OCI-M1 (cell line): ENCODE measurements at regions not wholly inside any gene's neighbourhood (a gene's known extent, or its start where the extent isn't known, plus 50 kb on each side); places are given as distances from the start of the nearest gene placed in this dataset.
A peak's percentile ranks its signal among the peaks of the same experiment; 100 is the strongest.

Source experiments
- DNase-seq: peaks from one replicate; lab custom pipeline; 2025; lab: John Stamatoyannopoulos, UW

DNA sequence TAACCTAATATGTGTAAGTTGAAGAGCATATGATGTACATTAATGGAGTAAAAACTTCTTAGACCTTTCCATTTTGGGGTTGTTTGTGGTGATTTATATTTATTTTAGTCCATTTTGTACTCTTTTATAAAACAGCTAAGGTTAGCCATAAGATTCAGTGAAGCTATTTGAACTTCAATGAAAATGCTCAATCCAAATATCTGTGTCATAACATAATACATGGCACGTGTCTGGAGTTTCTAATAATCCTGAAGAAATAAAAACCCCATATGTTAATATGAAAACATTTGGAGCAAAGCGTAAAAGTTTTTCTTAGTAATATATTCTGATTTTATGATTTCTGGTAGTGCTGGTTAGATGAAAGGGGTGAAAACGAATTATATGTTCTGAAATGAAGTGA, 1729.7 kb downstream of the PCDH9 start:
- DNase-seq: no peak

DNA sequence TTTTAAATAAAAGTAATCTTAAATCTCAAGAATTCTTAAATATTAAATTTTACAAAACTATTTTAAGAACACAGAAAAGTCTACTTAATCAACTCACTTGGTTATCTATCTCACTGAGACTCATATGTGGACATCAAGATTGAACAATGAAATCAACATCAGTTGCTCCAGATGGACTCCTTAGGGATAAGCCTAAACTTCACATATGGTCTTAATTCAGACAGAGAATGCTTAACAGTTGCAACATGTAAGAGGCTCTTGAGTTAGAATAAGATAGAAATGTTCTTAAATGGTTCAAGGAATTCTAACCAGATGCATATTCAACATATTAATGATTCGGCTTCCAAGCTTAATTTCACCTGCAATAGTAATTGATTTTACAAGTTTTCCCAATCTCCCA, 1730.9 kb downstream of the PCDH9 start:
- no peak for DNase-seq

DNA sequence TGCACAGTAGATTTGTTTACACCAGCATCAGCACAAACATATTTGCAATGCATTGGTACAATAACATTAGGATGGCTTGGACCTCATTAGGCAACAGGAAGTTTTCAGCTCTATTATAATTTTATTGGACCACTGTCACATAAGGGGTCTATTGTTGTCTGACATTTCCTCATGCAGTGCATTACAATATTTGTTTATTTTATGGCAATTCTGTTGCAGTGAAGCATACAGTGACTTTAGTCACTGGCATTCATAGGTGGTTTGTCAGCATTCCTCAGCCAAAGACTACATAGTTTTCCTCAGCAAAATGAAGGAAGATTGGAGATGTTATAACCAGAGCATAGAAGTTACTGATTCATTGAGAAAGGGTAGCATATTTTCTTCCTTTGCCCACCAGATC, 1732.9 kb downstream of the PCDH9 start:
- no peak for DNase-seq

DNA sequence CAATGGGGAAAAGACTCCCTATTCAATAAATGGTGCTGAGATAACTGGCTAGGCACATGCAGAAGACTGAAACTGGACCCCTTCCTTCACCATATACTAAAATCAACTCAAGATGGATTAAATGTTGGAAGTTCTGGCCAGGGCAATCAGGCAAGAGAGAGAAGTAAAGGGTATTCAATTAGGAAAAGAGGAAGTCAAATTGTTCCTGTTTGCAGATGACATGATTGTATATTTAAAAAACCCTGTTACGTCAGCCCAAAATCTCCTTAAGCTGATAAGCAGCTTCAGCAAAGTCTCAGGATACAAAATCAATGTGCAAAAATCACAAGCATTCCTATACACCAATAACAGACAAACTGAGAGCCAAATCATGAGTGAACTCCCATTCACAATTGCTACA, 1739.4 kb downstream of the PCDH9 start:
- DNase-seq: peak; percentile 72

DNA sequence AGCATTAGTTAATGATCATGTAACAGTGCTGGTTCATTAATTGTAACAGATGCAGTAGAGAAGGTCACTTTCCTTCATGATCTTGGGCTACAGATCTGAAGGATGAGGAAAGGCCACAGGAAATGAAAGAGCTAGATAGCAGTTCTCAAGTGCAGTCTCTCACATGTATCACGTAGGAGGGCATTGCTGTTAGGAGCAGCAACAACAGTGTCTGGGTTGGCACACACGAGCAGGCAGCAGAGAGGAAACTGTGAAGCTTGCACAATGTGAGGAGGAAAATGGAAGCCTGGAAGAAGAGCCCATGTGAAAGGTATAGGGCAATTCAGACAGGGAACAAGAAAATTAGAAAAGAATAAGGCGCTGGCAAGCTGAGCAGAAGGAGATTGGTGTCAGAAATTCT, 1741.5 kb downstream of the PCDH9 start:
- no peak for DNase-seq

DNA sequence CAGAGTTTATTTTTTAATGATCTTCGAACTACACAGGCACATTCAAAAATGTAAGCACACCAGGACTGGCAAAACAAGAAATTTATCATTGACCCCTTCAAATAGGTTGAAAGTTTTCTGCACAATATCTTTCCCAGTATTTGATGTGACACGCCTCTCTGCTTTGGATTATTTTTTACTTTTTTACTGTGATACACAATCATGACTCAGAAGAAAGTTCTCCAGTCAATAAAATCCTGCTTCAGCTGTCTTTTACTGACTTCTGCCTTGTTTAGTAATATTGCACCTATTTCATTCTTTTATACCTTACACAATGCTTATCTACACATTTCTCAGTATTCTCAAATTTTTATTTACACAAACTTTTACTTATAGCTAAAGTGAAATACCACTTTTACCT, 1750.4 kb downstream of the PCDH9 start:
- no peak for DNase-seq

DNA sequence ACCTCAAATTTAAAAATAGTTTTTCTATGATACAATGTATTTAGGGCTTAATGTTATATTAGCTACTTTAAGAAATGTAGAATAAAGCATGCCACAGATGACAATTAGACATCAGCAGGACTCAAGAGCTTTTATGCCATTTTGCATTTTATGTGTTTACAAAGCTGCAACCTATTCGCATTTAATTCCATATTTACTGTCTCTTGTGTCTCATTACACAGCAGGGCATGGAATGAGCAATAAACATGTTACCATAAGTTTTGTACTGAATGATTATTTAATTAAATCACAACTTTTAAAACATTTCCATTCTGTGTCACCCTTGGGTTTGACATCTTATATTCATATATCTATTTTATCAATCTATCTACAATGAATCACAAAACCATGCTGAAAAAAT, 1756.9 kb downstream of the PCDH9 start:
- no peak for DNase-seq

DNA sequence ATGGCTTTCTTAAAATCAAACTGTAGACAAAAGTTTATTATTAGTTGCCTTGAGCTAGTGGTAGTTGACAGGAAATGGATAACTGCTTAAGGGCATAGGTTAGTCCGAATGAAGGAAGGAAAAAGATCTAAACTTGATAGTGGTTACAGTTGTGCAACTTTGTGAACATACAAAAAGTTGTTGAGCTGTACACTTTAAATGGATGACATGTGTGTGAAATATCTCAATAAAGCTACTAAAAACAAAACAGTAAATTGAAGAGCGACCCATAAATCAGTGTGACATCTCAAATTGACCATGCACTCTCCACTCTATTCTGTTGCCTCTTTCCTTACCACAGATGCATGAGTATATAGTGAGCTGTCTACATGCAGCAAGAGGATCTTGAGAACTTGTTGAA, 1757.8 kb downstream of the PCDH9 start:
- no peak for DNase-seq

DNA sequence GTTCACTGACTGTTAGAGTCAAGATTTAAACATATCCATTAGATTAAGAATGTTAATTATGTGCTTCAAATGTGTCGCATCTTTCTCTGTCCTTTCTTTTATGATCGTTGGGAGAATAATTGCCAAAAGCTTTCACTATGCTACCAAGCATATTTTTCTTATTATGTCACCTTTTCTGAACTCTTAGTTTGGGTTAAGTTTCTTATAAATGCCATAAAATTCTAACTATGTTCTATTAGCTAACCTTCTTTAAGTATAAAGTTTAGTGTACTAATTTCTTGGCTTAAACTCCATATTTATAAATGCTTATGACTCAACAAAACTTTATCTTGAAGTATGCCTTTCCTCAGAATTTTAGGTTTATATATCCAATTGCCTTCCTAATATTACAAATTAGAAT, 1759.4 kb downstream of the PCDH9 start:
- DNase-seq: no peak

DNA sequence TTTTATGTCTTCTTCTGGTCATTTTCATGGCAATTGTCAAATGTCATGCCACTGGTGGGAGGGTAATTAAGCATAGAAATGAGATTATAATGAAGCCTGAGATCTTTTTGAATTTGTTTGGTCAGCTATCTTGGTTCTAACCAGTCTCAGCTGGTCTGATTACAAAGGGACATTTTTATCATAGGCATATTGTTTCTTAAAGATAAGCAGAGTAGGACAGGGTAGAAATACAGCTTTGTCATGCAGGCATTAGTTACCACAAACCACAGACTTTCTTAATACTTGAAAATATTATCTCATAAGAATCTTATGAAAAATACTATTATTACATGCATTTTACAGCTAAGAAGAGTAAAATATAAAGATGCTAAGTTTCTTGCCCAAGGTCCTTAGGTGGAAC, 1761.5 kb downstream of the PCDH9 start:
- DNase-seq: peak; percentile 94

DNA sequence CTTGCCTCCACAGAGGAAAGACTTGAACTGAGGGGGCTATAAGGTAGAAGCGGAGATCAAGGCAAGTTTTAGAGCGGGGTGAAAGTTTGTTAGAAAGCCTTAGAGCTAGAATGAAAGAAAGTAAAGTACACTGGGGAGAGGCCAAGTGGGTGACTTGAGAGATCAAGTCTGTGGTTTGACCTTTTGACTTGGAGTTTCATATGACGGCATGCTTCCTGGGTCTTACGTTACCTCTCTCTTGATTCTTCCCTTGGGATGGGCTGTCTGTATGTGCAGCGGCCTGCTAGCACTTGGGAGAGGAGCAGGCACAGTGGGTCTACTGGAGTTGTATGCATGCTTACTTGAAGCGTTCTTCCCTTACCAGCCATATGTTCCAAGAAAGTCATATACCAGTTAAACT, 1768.5 kb downstream of the PCDH9 start:
- DNase-seq: peak; percentile 59

DNA sequence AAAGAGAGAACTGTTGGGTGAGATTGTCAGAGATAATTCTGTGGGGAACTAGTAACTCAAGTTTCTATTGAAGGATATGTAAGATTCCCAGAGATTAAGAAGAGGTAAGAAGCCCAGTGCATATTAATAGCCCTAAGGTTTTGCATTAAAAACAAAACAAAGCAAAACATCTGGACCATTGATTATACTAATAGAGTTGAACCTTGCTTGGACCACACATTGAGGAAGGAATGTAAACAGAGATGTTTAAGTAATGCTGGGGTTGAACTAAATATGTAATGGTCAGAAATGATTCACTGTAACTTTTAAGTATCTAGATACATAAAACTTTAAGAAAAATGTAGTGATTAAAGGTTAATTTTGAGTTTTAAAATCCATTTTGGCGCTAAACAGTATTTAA, 1770.0 kb downstream of the PCDH9 start:
- DNase-seq: no peak

DNA sequence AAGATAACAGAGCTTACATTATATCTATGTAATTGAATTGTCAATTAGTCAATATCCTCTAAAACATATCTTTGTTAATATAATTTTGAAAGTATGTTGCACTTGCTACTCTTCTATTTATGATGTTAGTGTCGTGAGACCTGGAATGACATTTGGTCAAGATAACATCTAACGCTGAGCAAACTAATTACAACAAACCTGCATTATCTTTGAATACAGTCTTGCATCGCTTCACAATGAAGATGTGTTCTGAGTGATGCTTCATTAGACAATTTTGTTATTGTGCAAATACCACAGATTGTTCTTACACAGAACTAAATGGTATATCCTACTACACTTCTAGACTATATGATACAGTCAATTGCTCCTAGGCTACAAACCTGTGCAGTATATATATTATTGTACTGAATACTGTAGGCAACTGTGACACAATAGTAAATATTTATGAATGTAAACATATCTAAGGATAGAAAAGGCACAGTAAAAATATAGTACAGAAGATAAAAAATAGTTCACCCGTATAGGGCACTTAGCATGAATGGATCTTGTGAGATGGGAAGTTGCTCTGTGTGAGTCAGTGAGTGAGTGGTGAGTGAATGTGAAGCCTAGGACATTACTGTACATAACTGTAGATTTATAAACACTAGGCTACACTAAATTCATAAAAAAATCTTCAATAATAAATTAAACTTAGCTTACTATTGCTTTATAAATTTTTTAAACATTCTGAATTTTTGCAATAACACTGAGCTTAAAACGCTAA, 1773.8 kb downstream of the PCDH9 start:
- DNase-seq: no peak

DNA sequence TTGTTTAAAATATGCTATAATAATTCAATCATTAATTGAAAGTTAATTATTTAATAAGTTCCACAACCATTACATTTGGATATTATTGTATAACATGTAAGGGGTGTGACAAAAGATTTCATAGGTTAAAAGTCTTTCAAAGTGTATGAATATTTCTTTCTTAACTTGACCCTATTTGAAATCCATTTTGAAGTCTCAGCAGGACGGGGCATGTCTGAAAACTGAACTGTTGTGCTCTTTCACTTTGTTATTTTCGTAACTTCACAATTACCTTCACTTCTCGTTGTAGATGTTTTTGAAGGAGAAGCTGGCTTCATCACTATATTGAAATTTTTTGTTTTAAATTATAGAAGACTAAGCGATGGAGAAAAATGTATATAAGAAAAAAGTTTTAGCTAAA, 1775.7 kb downstream of the PCDH9 start:
- DNase-seq: no peak

DNA sequence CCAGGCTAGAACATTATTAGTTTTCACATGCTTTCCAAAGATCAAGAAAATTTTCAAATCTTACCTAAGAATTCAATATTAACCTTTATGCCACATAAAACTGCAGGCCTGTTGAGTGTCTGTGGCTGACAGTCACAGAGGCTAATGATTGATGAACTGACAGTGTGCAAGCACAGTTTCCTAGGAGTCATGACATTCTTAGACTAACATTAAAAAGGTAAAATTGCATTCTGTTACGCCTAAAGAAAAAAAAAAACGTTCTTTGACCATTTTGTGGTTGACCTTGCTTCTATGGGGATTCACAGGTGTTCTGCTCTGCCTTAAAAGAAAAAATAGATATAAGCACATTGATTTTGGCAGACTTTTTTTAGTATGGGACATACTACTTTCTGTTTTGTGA, 1776.2 kb downstream of the PCDH9 start:
- peak; percentile 46 for DNase-seq

DNA sequence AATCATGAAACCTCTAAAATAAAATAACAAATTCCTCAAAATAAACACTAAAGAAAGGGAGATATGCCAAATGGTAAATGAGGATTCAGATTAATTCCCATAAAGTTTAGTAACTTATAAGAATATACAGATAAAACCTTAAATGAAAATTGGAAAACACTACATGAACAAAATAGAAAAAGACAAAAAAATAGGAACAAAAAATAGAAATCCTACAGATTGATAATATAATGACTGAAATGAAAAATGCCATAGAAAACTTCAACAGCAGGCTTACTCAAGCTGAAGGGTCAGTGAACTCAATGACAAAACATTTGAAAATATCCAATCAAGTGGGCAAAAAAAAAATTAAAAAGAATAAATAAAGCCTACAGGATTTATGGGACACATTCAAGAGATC, 1784.8 kb downstream of the PCDH9 start:
- peak; percentile 24 for DNase-seq

DNA sequence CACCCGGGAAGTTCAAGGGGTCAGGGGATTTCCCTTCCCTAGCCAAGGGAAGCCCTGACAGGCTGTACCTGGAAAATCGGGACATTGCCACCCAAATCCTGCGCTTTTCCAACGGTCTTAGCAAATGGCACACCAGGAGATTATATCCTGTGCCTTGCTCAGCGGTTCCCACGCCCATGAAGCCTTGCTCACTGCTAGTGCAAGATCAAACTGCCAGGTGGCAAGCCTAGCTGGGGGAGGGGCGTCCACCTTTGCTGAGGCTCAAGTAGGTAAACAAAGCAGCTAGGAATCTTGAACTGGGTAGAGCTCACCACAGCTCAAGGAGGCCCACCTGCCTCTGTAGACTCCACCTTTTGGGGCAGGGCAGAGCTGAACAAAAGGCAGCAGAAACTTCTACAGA, 1794.5 kb downstream of the PCDH9 start:
- DNase-seq: no peak

DNA sequence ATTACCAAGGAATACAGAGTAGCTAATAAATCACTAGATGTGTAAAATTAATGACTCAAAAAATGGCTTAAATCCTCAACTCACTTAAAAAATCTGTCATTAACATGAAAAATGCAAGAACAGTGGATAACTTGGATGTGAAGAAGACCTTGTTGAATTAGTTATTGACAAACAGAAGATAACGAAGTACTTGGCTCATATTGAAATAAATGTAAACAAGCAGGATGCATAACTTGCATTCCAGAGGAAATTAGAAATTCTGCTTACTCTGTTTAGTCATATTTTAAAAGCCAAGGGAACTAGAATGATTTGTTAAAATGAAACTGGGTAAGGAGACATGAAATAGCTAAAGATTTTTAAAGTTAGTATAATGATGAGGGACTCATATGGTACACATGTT, 1812.2 kb downstream of the PCDH9 start:
- no peak for DNase-seq

DNA sequence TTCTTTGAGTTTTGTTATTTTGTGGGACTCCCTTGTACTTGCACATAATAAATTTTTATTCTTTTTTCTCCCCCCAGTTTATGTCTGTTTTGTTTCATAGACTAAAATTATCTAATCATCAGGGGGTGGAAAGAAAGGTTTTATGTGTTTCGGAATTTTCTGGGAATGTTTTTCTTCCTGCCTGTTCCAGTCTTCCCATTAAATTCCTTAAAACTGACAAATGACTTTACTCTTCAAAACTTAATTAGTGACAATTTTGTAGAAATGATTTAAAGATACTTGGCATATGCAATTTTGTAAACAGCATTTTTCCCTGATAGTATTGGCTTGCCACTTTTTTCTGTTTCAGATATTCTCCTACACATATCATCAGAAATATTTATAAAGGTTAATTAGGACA, 1813.4 kb downstream of the PCDH9 start:
- DNase-seq: no peak

DNA sequence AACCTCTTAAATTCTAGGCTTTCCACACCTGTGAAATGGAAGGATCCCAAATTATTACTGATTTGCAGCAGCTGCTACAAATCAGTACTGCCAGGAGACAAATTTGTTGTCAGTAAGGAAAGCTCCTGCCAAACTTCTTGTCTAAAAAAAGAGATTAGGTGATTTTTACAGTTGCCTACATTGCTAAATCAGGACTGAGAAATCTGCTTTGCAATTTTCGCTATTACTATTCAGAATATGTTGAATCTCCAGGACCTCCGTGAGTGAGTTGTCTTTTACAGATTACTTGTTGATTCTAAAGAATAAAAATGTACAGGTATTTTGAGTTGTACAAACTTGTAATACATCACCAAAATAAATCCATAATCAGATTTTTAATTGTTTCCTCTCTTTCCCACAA, 1815.9 kb downstream of the PCDH9 start:
- no peak for DNase-seq

DNA sequence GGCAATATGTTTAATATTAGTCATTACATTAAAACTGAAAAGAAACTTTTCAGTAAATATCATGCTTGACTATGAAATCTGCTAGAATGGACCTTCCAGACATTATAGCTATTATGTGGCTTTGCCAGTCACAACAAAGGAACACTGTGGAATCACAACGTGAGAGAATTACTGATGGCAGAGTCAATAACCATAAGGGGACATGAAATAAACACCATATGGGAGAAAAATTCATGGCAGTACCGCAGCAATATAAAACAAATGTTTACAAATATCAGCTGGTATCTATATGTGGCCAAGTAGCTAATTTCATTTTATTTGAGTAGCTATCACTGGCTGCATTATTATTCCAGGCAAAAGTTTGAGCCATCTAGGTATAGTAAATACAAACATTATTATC, 1818.6 kb downstream of the PCDH9 start:
- DNase-seq: no peak

DNA sequence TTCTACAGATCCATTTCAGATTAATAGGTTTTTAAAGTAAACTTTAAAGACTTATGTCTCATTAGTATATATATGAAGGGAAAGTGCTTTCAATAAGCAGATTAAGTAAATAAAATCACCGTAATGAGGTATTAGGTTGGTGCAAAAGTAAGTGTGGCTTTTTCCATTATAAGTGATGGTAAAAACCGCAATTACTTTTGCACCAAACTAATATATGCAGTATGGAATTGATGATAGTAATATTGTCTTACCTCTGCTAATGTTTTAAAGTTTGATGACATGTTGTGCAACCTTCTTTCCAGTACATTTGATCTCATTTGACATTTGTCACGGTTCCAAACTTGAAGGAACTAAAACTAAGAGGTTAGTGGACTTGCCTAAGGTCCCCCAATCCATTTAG, 1819.3 kb downstream of the PCDH9 start:
- no peak for DNase-seq

DNA sequence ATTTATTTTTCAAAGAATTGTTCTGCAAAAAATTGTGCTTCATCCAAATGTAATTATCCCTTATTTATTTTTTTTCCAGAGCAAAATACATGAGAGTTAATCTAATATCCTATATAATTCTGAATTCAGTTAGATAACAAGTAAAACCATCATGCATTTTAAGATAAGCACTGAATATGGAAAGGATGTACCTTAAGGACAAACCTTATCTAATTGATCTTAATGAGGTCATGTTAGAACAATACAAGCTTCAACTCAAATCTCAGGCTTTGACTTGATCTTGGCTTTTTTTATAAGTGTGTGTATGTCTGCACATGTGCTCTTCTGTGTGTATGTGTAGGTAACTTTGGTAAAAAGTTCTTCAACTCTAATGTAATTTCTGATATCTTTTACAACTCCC, 1828.8 kb downstream of the PCDH9 start:
- DNase-seq: no peak

DNA sequence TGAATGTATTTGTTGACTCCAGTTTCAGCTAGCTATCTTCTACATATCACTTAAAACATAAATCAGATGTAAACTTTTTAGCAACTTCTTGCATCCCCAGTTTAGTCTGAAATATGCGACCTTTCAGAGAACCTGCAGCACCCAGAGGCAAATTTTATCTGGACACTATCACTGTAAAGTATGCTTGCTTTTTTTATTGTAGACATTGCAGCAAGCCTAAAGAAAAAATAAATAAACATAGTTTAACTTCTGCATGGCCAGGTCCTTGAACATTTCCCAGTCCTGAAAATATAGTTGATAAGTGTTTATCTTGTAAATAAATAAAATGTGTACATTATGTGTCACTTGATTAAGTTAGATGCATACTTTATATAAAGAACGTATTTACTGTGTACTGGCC, 1829.4 kb downstream of the PCDH9 start:
- no peak for DNase-seq
